PC-3 (cell line): ENCODE measurements at regions not wholly inside any gene's neighbourhood (a gene's known extent, or its start where the extent isn't known, plus 50 kb on each side); places are given as distances from the start of the nearest gene placed in this dataset.

Experiments used
- ATAC-seq: fragments of 200-7000 bp; cut with Tn5 transposase; 2 replicates; pipeline ENCODE4 v1.9.1; 2020; ENCODE audit warnings: mild to moderate bottlenecking, moderate library complexity
- BruUV-seq: library from RNA; stranded (reverse); fragments of 400-500 nt; replicated peaks from 2 replicates; lab custom pipeline; 2021; lab: Mats Ljungman, UMichigan
- CTCF ChIA-PET: fragments of 300-600 bp; sonication (Branson Sonifier 250); formaldehyde crosslinking; loops from one replicate; lab custom pipeline; 2022; ENCODE audit warnings: antibody characterized with exemption; lab: Charles Lee
- POLR2A ChIA-PET: fragments of 300-600 bp; sonication (Branson Sonifier 250); formaldehyde crosslinking; loops from one replicate; lab custom pipeline; 2022; ENCODE audit warnings: antibody characterized with exemption; ENCODE audit not compliant: unreplicated experiment; lab: Charles Lee
- DNase-seq: peaks from one replicate; pipeline ENCODE4 v3.0.0-alpha.2; 2015
- H2AFZ ChIP-seq: fragments of 300-600 bp; sonication (generic); 2 replicates; pipeline ENCODE4 v1.6.0; 2016; ENCODE audit warnings: antibody characterized with exemption, low read length
- H3F3A ChIP-seq: fragments of 300-600 bp; sonication (generic); one replicate; pipeline ENCODE4 v1.6.0; 2017; ENCODE audit warnings: antibody characterized with exemption, low read length, control low read depth, mild to moderate bottlenecking; ENCODE audit not compliant: unreplicated experiment
- H3K27ac ChIP-seq: fragments of 300-600 bp; sonication (generic); 2 replicates; pipeline ENCODE4 v1.5.1; 2016; ENCODE audit warnings: mild to moderate bottlenecking, low read length
- H3K27me3 ChIP-seq: fragments of 300-600 bp; sonication (generic); 2 replicates; pipeline ENCODE4 v1.6.1; 2016; ENCODE audit warnings: low read length, mixed read lengths
- H3K36me3 ChIP-seq: fragments of 300-600 bp; sonication (generic); 2 replicates; pipeline ENCODE4 v1.6.1; 2016; ENCODE audit warnings: low read depth, mixed run types, low read length, mixed read lengths
- H3K4me1 ChIP-seq: fragments of 300-600 bp; sonication (generic); 2 replicates; pipeline ENCODE4 v1.5.1; 2016; ENCODE audit warnings: low read length; ENCODE audit not compliant: insufficient read depth
- H3K4me2 ChIP-seq: fragments of 300-600 bp; sonication (generic); 2 replicates; pipeline ENCODE4 v1.6.0; 2016; ENCODE audit warnings: low read length
- H3K4me3 ChIP-seq: fragments of 300-600 bp; sonication (generic); 2 replicates; pipeline ENCODE4 v1.5.1; 2016; ENCODE audit warnings: mild to moderate bottlenecking, low read length, mixed read lengths
- H3K79me2 ChIP-seq: fragments of 300-600 bp; sonication (generic); 2 replicates; pipeline ENCODE4 v1.6.1; 2017; ENCODE audit warnings: low read length, mixed read lengths
- H3K9ac ChIP-seq: fragments of 300-600 bp; sonication (generic); 2 replicates; pipeline ENCODE4 v1.6.0; 2016; ENCODE audit warnings: mild to moderate bottlenecking, low read length
- H3K9me2 ChIP-seq: fragments of 300-600 bp; sonication (generic); replicated peaks from 2 replicates; pipeline ENCODE4 v1.6.1; 2016; ENCODE audit warnings: mixed run types, low read length, mixed read lengths
- H3K9me3 ChIP-seq: fragments of 300-600 bp; sonication (generic); 2 replicates; pipeline ENCODE4 v1.6.1; 2016; ENCODE audit warnings: low read length, mixed read lengths
- H4K20me1 ChIP-seq: fragments of 300-600 bp; sonication (generic); 2 replicates; pipeline ENCODE4 v1.6.1; 2016; ENCODE audit warnings: low read length, mixed read lengths
- CTCF ChIP-seq: fragments of 300-600 bp; sonication (generic); conservative IDR thresholded peaks from 2 replicates; pipeline ENCODE4 v1.5.1; 2017; ENCODE audit warnings: antibody characterized with exemption, low read depth, mild to moderate bottlenecking, low read length
- EZH2 ChIP-seq: fragments of 300-600 bp; sonication (generic); IDR thresholded peaks from one replicate; pipeline ENCODE4 v1.6.1; 2017; ENCODE audit warnings: antibody characterized with exemption, mild to moderate bottlenecking, low read length; ENCODE audit not compliant: unreplicated experiment
- EZH2phosphoT487 ChIP-seq: fragments of 300-600 bp; sonication (generic); IDR thresholded peaks from 2 replicates; pipeline ENCODE4 v1.6.1; 2018; ENCODE audit warnings: mild to moderate bottlenecking, antibody characterized with exemption, low read length, borderline replicate concordance
- intact Hi-C: fragments of 100-400 bp; cut with micrococcal nuclease; formaldehyde crosslinking; loops from 2 replicates; pipeline ENCODE4 v1.9.0; 2023

GRCh38 chr5:71860048-71860447 is 141.0 kb downstream of the CARTPT start:
- TF ChIP-seq CTCF (no peak), EZH2phosphoT487 (no peak), EZH2 (no peak)
- no peak for ATAC-seq

DNA sequence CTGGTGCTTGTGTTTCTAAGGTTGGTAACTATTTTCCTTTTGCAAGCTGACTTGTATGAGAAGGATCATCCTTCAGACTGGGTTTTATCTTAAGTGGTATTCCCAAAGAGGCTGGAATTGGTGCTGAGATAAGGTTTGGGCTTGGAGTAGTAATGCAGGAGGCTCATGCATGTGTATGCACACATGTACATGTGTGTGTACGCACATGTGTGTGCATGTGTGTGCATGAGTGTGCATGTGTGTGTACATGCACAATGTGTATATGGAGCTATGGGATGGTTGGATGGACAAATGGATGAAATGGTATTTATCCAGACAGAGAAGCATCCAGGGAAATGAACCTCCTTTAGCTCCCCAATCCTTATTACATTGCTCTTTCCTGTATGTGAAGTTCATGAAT is 142.6 kb downstream of the CARTPT start:
- Histone ChIP-seq H3K36me3 (no peaks in the 10 kb centered on the region), H3K9me2 (no peaks in the 10 kb centered on the region), H3K9ac (no peak overlapping the region), H4K20me1 (no peaks in the 10 kb centered on the region), H3K4me3 (no peak overlapping the region), H3K27ac (no peak overlapping the region), H3K9me3 (no peaks in the 10 kb centered on the region), H3K27me3 (no peaks in the 10 kb centered on the region), H3K4me1 (peaks cover 13% of the 10 kb centered on the region), H3K4me2 (no peak overlapping the region), H3K79me2 (no peaks in the 10 kb centered on the region), H3F3A (no peaks in the 10 kb centered on the region), H2AFZ (no peak overlapping the region)
- CTCF ChIA-PET, result no interaction called here
- TF ChIP-seq EZH2phosphoT487, result no peak
- no peak for TF ChIP-seq EZH2
- no peak for TF ChIP-seq CTCF
- POLR2A ChIA-PET, result no interaction called here
- DNase-seq (no peak), ATAC-seq (no peak)
- intact Hi-C loops, result no loop called here
- no TSS peak for BruUV-seq

More at GRCh38 chr5:71860048-71860447, 141.0 kb downstream of the CARTPT start:
- H3K4me2 ChIP-seq, result no peak overlapping the region
- no peaks in the 10 kb centered on the region for H3K36me3 ChIP-seq
- H3K4me1 ChIP-seq, result peaks cover 3% of the 10 kb centered on the region
- H3K9me3 ChIP-seq, result no peaks in the 10 kb centered on the region
- H3K9me2 ChIP-seq, result no peaks in the 10 kb centered on the region
- no peak for DNase-seq
- CTCF ChIA-PET, result no interaction called here
- H4K20me1 ChIP-seq, result no peaks in the 10 kb centered on the region
- intact Hi-C loops, result no loop called here
- H2AFZ ChIP-seq, result no peak overlapping the region
- H3K27me3 ChIP-seq, result no peaks in the 10 kb centered on the region
- no peak overlapping the region for H3K27ac ChIP-seq
- no peaks in the 10 kb centered on the region for H3K79me2 ChIP-seq
- BruUV-seq, result no TSS peak
- H3F3A ChIP-seq, result no peaks in the 10 kb centered on the region
- POLR2A ChIA-PET, result no interaction called here
- H3K4me3 ChIP-seq, result no peak overlapping the region
- no peak overlapping the region for H3K9ac ChIP-seq

- Histone ChIP-seq H4K20me1 (no peaks in the 10 kb centered on the region), H3K4me3 (no peak overlapping the region), H3K36me3 (no peaks in the 10 kb centered on the region), H3F3A (no peaks in the 10 kb centered on the region), H3K9ac (no peak overlapping the region), H3K27me3 (no peaks in the 10 kb centered on the region), H3K4me2 (no peak overlapping the region), H2AFZ (no peak overlapping the region), H3K4me1 (peaks cover 13% of the 10 kb centered on the region), H3K9me2 (no peaks in the 10 kb centered on the region), H3K9me3 (no peaks in the 10 kb centered on the region), H3K79me2 (no peaks in the 10 kb centered on the region), H3K27ac (no peak overlapping the region)
- no peak for ATAC-seq
- TF ChIP-seq CTCF (no peak), EZH2 (no peak), EZH2phosphoT487 (no peak)
- DNase-seq, result no peak
- CTCF ChIA-PET, result no interaction called here
- BruUV-seq, result no TSS peak
- POLR2A ChIA-PET, result no interaction called here
- intact Hi-C loops, result no loop called here
These were observed 143.0 kb downstream of the CARTPT start for GRCh38 chr5:71862087-71862486.
